ENCODE measurements at regions not wholly inside any gene's neighbourhood (a gene's known extent, or its start where the extent isn't known, plus 50 kb on each side); places are given as distances from the start of the nearest gene placed in this dataset.

DNA sequence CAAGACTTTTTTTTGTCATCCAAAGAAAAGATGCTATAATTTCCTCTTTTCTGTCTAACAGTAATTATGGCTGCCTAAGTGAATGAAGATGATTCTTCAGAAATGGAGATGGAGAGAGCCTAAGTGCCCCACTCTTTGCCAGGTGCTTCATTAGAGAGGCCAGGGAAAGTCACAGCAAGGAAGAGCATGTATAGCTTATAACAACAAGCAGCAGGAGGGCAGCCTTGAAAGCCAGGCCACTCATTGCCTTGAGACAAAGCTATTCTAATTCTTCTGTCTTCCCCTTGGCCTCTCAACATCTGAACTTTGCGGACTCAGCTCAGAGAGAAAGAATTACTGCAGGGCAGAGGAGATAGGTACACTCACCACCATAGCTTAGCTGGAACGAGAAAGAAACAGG, 112.0 kb upstream of the ZNF366 start:
- DNase-seq (ENCODE audit: low read depth): no peak

DNA sequence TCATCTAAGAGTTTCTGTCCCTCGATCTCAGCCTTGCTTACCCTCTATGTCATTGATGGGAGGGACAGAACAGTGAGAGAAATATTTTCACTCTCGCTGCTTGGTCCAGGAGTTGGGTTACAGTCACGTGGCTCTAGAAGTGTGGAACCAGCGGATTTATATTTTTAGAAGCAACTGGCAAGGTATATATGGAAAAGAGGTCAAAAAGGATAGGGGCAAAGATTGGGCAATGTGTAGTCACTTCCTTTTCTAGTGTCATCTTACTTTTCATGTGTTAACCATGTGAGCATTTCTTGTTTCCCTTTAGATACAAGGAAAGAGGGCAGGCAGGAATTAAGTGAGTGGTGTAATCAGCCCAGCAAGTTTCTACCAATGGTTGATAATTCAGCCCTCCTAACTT, 111.5 kb upstream of the ZNF366 start:
- no peak for DNase-seq (ENCODE audit: low read depth)

- DNase-seq (ENCODE audit: low read depth): no peak
Observed at GRCh38 chr5:72615061-72615460, 107.9 kb upstream of the ZNF366 start.

- DNase-seq (ENCODE audit: low read depth): no peak
Observed at GRCh38 chr5:72613515-72613914, 106.3 kb upstream of the ZNF366 start.

DNA sequence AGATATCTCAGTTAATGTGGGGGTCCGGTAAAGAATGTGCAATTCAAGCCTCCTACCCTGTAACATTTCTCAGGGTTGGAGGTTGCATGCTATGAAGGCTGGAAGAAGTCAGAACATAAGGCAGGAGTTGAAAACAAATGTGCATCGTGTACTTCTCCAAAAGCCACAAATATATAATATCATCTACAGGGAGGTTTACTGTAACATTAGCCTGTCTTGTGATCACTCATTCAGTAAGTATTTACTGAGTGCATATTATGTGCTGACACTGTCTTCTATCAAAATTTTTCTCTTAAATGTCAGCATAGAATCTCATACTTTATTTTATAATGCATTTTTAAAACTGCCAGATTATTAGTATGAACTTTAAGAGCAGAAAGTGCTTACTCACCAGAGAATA, 105.6 kb upstream of the ZNF366 start:
- DNase-seq (ENCODE audit: low read depth): no peak

GRCh38 chr5:72611118-72611730, 104.0 kb upstream of the ZNF366 start:
- DNase-seq (ENCODE audit: low read depth): peak; percentile 5

DNA sequence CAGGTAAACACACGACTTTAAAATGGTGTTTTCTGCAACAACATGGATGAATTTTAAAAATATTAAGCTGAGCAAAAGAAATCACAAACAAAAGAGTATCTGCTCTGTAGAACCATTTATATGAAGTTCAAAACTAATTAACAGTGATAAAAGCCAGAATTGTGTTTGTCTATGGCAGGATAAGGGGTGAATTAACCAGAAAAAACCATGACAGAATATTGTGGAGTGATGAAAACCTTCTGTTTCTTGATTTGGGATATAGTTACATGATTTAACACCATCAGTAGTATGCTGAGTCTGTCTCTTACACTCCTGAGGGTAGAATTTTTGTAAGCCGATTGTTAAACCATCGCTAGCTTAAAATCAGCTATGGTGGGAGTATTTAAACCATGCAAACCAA, 101.7 kb upstream of the ZNF366 start:
- no peak for DNase-seq (ENCODE audit: low read depth)

DNA sequence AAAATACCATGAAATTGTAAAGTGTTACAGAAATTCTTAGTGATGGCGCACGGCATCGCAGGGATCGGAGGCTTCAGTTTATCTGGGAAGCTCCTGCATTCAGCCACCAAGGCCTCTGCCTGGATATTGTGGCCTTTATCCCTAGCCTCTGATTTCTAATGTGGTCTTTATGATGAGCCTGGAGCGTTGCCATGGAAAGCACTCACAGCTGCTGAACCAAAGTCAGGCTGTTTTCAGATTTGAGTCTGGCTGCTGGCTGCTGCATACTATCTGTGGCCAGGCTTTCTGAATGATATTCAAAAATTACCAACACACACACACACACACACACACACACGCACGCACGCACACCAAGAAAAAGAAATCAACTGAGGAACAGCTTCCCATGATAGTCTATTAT, 101.1 kb upstream of the ZNF366 start:
- no peak for DNase-seq (ENCODE audit: low read depth)

DNA sequence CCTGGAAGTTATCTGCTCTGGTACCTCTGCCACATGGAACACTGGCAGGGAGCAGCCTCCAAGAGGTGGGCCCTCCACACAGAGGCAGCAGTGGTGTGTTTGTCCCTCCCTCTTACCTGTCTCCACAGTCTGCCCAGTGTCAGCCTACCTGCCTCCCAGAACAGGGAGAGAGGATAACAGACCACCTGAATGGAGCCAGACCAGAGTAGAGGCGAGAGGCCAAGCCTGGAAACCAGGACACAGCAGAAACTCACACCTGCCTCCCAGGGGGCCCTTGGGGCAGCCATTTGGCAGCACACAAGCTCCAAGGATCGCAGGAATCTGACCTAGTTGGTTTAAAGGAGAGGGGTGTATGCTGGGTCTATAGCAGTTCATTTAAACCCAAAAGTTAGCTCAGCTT, 100.2 kb upstream of the ZNF366 start:
- DNase-seq (ENCODE audit: low read depth): no peak

DNA sequence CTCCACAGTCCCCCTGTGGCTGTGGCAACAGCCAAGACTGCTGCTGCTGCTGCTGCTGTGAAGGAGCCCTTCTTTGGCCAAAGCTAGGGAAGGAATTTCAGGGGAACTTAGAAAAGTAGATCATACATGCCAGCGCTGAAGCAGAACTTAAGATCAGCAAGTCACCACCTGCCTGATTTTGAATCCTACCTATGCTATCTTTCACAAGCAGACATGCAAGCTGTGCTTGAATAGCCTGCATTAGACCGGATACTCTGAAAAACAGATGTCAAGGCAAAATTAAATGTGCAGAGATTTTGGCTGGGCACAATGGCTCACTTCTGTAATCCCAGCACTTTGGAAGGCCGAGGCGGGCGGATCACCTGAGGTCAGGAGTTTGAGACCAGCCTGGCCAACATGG, 99.3 kb upstream of the ZNF366 start:
- DNase-seq (ENCODE audit: low read depth): no peak

GRCh38 chr5:72605632-72606031, 98.4 kb upstream of the ZNF366 start:
- no peak for DNase-seq (ENCODE audit: low read depth)

GRCh38 chr5:72604798-72605154, 97.6 kb upstream of the ZNF366 start:
- no peak for DNase-seq (ENCODE audit: low read depth)

- DNase-seq (ENCODE audit: low read depth): no peak
Observed at GRCh38 chr5:72604111-72604797, 97.0 kb upstream of the ZNF366 start.

DNA sequence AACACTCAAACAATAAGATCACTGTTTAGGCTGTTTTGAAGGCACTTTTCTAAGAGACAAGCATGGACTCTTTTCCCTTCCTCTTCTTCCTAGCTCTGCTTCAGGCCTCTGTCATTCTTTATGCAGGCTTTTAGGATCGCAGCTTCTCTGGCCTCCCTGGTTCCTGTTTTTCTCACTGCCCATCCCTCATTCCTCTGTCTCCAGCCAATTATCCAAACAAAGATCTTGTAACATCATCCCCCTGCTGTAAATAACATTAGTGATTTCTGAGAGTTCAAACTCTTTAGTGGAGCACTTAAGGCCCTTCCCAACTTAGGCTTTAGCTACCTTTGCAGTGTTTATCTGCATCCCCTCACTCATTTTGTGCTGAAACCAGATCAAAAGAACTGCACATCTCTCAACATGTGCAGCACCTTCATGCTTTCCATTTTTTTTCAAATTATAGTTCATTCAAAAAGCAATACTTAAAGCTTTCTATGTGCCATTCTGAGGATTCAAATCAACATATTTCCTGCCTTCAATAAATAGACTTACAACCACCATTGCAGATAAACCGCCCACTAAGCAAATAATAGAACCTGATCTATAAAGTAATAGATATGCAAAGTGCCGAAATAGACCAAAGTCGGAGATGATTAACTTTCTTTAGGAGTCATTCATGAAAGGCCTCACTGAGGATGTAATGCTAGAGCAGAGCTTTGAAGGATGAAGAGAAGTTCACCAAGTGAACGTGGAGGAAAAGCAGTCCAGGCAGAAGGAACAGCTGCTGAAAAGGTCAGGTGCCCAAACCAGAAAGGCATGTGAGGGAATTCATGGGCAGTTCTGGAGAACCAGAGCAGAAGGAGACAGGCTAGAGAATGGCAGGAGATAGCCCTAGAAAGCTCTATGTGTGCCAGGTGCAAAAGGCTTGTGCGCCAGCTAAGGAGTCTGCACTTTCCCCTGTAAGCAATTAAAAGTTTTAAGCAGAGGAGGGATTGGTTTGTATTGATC, 95.8 kb upstream of the ZNF366 start:
- no peak for DNase-seq (ENCODE audit: low read depth)

DNA sequence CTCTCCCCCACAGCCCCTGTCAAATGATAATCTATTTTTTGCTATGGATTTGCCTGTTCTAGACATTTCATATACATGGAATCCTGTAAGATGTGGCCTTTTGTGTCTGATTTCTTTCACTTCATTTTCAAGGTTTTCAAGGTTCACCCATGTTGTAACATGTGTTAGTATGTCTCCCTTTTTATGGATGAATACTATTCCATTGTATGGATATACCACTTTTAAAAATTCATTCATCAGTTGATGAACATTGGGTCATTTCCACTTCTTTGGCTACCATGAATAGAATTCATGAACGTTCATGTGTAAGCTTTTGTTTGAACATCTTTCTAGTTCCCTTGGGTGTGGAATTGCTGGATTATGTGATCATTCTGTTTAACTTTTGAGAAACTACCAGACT, 94.7 kb upstream of the ZNF366 start:
- no peak for DNase-seq (ENCODE audit: low read depth)

DNA sequence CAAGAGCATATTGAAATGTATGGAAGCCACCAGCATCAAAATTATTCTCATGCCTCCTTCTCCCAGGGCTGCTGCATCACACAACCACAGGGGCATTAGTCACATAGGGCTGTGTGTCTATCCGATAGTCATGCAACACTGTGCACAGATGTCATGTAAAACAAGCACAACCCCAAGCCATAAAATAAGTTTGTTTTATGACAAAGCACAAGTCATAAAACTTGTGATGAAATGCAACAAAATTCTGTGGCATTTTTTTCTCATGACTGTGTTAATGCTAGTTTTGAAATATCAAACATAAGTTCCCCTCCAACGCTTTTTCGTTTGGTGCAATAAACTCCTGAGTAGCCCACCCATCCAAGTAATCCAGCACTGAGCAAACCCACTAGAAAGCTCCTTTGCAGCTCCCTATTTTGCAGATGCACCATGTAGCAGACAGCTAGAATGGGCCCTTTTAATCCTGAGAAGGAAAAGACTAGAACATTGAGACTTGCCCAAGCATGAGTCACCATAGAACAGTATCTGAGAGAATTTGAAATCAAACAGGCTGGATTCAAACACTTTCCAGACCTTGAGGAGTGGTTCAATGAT, 93.3 kb upstream of the ZNF366 start:
- DNase-seq (ENCODE audit: low read depth): no peak

GRCh38 chr5:72599519-72600370, 92.5 kb upstream of the ZNF366 start:
- DNase-seq (ENCODE audit: low read depth): no peak

- no peak for DNase-seq (ENCODE audit: low read depth)
Observed at GRCh38 chr5:72599065-72599433, 91.8 kb upstream of the ZNF366 start.

- DNase-seq (ENCODE audit: low read depth): peak; percentile 21
Observed at GRCh38 chr5:72598401-72599064, 91.3 kb upstream of the ZNF366 start.

- peak; percentile 39 for DNase-seq (ENCODE audit: low read depth)
Observed at GRCh38 chr5:72597456-72597948, 90.3 kb upstream of the ZNF366 start.

GRCh38 chr5:72596956-72597355, 89.7 kb upstream of the ZNF366 start:
- no peak for DNase-seq (ENCODE audit: low read depth)

Measured in CMK (cell line).